ENCODE measurements at regions not wholly inside any gene's neighbourhood (a gene's known extent, or its start where the extent isn't known, plus 50 kb on each side); places are given as distances from the start of the nearest gene placed in this dataset.

GRCh38 chr2:234751275-234751973 lies 200.4 kb upstream of the SH3BP4 start:
- H3K36me3 Mint-ChIP-seq (ENCODE audit: insufficient read depth in 1 of 3, low read depth in 3 of 3), result peaks cover 0 to 24% (median 2%) of the 10 kb centered on the region in 3 experiments; a peak in 2 of 7 replicates
- H3K4me1 Mint-ChIP-seq, result peaks cover 4 to 8% of the 10 kb centered on the region in 2 experiments
- Histone ChIP-seq H3K9ac (ENCODE audit: extremely low read depth, insufficient read length, low read length) (no peak overlapping the region), H2BK20ac (ENCODE audit: low read depth, low read length, poor library complexity, severe bottlenecking) (no peak overlapping the region), H3K23me2 (ENCODE audit: insufficient read length, low read depth, low read length, poor library complexity, severe bottlenecking) (no peaks in the 10 kb centered on the region), H4K91ac (ENCODE audit: insufficient read length, low read depth, low read length) (no peak overlapping the region), H3K4me1 (ENCODE audit: insufficient read depth, low read length) (no peaks in the 10 kb centered on the region), H4K8ac (replicated peaks; ENCODE audit: insufficient read length, low read depth, low read length) (no peak overlapping the region), H3K79me1 (ENCODE audit: insufficient read depth, low read depth, low read length, poor library complexity, severe bottlenecking) (no peaks in the 10 kb centered on the region), H2BK12ac (ENCODE audit: insufficient read length, low read depth, low read length) (no peak overlapping the region), H2BK120ac (ENCODE audit: low read depth, low read length, poor library complexity, severe bottlenecking) (no peak overlapping the region), H3T11ph (ENCODE audit: low read length) (no peak overlapping the region), H2AK5ac (ENCODE audit: insufficient read length, low read length) (no peak overlapping the region), H3K79me2 (ENCODE audit: insufficient read depth, low read length) (no peaks in the 10 kb centered on the region), H3K27ac (ENCODE audit: insufficient read length, low read depth, low read length) (no peak overlapping the region), H3K4me2 (ENCODE audit: insufficient read depth, insufficient read length, low read length) (no peak overlapping the region), H3K27me3 (ENCODE audit: insufficient read depth, low read length) (no peaks in the 10 kb centered on the region), H4K5ac (ENCODE audit: insufficient read length, low read depth, low read length) (no peak overlapping the region), H3K23ac (ENCODE audit: insufficient read length, low read depth, low read length) (no peak overlapping the region), H3K56ac (ENCODE audit: insufficient read length, low read depth, low read length) (no peak overlapping the region), H2AFZ (ENCODE audit: low read length) (no peak overlapping the region), H2BK5ac (ENCODE audit: insufficient read length, low read length) (no peak overlapping the region), H3K4ac (ENCODE audit: low read depth, low read length) (no peak overlapping the region), H2BK15ac (ENCODE audit: low read depth, low read length) (no peak overlapping the region), H3K18ac (ENCODE audit: insufficient read length, low read depth, low read length) (no peak overlapping the region), H3K14ac (ENCODE audit: insufficient read depth, low read length) (no peak overlapping the region), H3K9me3 (ENCODE audit: control insufficient read depth, low read depth, low read length) (no peaks in the 10 kb centered on the region), H4K20me1 (ENCODE audit: control insufficient read depth, insufficient read depth, insufficient read length) (no peaks in the 10 kb centered on the region)
- TF ChIP-seq CTCF (conservative IDR thresholded peaks at IDR 0.05), result peak; percentile 37; the same call in 1 of the 3 replicates
- peaks cover 3 to 13% of the 10 kb centered on the region in 2 experiments; a peak in 1 of 5 replicates for H3K9me3 Mint-ChIP-seq
- peaks cover 1% of the 10 kb centered on the region; the same call in 1 of the 2 replicates for H3K27me3 Mint-ChIP-seq (ENCODE audit: low read depth)
- H3K27ac Mint-ChIP-seq, result no peak overlapping the region
- no CpG with 5 or more reads among the region's 3 CpGs for WGBS (ENCODE audit: extremely low coverage, insufficient read length, low lambda C conversion rate)
- DNase-seq, result no peak
- H3K4me3 Mint-ChIP-seq, result no peak overlapping the region
